Myocyte (in vitro differentiated cells): ENCODE measurements at regions not wholly inside any gene's neighbourhood (a gene's known extent, or its start where the extent isn't known, plus 50 kb on each side); places are given as distances from the start of the nearest gene placed in this dataset.

Experiments
- DNase-seq: peaks from one replicate; pipeline ENCODE4 v3.0.0-alpha.2; 2012; ENCODE audit warnings: low read depth

DNA sequence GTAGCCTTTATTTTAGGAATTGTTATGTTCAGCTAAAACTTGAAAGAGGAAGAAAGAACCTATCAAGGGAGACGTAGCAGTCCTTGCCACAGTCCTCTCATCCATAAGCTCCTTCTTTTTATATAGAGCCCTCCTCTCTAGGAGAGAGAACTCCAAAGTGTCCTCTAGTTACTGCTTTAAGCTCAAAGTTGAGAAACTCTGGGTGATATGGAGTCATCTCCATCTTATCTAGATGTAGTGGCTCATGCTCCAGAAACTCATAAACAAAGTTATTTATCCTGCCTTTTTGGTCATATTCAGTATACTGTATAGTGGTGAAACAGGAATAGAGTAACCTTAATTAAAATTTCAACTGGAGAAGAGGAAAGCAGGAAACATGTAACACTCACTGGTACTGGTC, 90.4 kb upstream of the ATF7IP start:
- DNase-seq: no peak

DNA sequence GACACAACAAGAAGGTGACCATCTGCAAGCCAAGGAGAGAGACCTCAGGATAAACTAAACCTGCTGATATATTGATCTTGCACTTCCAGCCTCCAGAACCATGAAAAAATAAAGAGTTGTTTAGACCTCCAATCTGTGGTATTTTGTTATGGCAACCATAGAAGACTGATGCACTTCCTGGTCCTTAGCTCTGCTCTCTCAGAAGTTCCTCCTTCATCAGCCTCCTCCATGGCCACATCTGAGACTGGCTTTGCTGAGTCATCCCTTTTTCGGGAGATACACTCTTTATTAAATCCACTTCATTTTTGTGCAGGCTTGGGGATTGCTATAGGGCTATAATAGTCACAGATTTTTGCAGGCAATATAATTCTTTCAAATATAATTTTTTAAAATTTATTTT, 89.6 kb upstream of the ATF7IP start:
- no peak for DNase-seq

DNA sequence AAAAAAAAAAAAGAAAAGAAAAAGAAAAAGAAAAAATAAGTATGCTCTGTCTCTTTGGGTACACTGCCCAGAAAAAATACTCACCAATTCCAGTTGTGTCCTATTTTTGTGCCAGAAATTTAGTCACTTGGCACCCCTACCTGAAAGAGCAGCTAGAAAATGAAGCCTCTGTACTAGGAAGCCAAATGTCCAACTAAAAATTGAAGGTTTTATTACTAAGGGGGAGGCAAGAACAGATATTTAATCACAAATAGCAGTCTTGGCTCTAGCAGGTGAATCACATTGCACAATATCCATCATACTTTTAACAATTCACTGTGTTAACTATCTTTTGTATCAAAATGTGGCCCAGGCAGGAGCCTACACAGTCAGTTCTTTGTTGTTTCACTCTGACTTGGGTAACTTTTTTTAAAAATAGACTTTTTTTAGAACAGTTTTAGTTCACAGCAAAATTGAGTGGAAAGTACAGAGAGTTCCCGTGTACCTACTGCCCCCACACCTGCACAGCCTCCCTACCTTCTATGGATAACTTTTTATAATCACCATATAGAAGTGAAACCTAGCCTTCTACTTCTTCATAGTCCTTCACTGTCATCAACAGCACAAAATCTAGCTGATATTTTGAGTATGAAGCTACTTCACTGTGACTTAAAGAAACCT, 87.1 kb upstream of the ATF7IP start:
- DNase-seq: no peak

DNA sequence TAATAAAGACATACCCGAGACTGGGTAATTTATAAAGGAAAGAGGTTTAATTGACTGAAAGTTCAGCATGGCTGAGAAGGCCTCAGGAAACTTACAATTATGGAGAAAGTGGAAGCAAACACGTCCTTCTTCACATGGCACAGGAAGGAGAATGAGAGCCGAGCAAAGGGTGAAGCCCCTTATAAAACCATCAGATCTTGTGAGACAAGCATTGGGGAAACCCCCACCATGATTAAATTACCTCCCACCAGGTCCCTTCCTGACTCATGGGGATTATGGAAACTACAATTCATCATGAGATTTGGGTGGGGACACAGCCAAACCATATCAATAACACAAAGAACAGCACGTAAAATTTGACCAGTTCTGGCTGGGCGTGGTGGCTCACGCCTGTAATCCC, 85.6 kb upstream of the ATF7IP start:
- DNase-seq: no peak

DNA sequence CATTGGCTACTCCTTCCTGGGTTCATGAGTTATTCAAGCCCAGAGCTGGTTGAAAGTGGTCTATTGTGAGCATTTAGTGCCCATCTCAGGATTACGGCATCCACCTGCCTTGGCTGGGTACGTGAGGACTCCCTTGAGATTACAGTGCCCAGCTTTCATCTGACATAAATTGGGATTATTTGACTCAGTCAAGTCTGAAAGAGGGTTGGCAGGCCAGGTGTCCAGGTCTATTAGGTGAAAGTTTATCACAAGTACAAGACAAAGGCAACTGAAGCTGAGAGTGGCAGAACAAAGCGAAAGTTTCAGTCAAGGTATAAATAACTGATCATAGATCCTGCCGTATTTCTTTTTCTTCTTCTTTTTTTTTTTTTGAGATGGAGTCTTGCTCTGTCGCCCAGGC, 84.6 kb upstream of the ATF7IP start:
- DNase-seq: no peak

DNA sequence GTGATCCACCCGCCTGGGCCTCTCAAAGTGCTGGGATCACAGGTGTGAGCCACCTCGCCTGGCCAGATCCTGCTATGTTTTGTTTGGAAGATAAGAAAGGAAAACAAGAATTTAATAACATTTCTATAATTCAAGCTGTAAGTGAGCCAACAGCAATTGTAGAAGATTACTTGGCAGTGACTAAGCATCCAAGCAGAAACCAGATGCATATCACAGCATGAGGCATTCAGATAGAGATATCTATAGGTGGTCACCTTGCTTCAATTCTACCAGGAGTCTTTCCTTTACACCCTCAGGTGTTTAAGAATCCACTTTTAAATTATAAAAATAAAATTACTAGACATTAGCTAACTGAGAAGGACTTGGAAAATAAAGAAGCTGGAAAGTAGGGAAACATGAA, 83.9 kb upstream of the ATF7IP start:
- no peak for DNase-seq

DNA sequence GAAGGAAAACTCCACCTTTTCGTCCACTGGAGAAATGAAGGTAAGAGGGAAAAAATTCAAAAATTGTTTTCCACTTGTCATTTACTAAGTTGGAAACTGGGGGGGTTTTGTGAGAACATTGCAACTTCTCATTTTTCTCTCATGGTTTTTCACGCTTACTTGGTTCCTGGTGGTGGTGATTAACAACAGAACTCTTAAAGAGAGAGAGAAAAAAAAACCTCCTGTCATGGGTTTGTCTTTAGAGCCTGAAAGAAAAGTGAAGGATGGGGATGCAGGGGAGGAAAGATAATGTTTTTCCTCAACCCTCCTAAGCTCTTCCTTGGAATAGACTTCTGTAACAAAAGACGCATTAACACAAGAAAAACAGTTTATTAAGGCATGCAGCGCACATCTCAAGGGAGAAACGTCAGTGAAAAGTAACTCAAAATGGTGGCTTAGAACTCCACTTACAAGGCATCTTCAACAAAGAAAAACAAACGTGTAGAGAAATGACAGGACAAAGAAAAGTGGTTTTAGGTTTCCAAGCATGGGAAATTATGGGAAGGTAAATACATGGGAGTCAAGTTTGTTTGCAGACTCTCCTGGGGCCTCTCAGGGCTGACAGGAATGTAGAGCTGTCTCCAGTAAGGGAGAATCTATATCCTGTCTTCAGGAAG, 81.9 kb upstream of the ATF7IP start:
- no peak for DNase-seq

DNA sequence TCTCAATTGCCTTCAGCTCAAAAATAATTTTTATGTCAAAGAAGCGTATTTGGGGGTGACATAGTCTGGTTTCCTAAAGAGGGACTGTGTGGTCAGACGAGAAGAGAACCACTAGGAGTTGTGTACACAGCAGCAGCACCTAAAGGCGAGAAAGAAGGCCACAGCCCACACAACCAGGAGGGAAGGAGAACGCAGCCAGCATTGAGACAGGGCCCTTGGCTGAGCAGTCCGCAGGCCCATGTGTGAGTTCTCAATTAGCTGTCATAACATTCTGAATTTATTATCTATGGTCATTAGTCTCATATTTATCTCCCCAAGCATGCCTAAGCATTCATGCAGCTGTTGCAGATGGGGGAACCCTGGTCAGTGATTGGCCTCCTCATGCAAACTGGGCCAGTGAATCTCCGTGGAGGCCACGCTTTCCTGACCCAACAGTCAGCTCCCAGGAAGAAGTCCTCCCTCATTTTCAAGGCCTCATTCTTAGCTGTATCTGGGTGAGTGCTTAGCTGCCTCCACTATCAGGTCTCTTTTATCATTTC, 81.2 kb upstream of the ATF7IP start:
- DNase-seq: peak; percentile 53

DNA sequence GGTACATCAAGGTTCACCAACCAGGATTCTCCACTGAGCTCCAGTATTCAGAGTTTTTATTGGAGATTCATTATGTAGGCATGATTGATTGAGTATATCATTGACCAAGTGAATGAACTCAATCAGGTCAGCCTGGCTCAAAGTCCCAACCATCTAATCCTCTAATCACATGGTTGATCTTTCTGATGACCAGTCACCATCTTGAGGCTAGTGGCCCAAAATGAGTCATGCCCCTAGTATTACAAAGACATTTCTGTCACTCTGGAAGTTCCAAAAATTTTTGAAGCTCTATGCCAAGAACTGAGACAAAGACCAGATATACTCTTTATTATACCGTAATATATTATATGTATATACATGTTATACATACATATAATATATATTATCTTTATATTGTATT, 75.9 kb upstream of the ATF7IP start:
- DNase-seq: peak; percentile 45

DNA sequence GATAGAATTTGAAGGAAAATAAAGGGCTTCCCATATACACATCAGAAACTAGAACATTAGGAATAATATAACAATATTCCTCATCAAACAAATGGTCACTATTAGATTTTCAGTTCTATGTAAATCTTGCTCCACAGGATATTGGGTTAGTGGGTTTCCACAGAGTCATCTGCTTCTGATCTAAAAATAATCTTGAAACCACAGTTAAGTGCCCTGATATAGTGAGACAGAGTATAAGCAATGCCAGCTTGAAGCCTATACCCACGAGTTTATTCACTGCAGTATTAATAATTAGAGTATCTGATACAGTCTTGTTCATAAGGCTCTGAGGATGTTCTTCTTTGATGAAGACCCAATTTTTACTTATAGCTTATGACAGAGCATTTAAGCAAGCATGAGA, 74.5 kb upstream of the ATF7IP start:
- peak; percentile 54 for DNase-seq

DNA sequence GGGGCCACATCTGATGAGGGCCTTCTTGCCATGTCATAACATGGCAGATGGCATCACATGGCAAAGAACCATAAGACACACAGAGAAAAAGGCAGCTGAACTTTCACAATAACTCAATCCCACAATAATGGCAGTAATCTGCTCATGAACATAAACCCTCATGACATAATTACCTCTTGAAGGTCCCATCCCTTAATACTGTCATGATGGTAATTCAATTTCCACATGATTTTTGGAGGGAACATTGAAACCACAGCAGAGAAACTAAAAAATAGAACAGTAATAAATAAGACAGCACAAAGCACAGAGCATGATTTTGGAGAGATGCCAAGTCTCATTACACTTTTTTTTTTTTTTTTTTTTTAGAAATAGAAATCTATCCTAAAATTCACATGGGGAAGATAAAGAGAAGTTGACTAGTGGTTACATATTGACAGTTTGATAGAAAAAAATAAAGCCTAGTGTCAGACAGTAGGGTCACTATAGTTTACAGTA, 61.8 kb upstream of the ATF7IP start:
- peak; percentile 18 for DNase-seq

DNA sequence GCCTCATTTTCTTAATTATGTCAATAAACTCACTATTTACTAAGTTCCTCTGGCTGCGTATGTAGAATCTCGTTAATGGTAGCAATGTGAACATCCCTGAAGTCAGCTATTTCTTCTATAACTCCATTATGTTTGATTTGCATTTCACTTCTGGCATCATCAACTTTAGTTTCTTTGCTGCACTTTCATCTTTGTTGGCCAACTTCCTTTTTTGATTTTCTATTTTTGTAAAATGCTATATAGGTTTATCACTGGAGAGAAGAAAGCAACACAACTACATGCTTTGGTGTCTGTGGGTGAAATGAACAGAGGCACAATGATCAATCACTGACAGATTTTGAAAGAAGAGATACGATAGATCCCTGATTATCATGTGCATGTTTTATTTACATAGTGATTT, 58.5 kb upstream of the ATF7IP start:
- DNase-seq: no peak

DNA sequence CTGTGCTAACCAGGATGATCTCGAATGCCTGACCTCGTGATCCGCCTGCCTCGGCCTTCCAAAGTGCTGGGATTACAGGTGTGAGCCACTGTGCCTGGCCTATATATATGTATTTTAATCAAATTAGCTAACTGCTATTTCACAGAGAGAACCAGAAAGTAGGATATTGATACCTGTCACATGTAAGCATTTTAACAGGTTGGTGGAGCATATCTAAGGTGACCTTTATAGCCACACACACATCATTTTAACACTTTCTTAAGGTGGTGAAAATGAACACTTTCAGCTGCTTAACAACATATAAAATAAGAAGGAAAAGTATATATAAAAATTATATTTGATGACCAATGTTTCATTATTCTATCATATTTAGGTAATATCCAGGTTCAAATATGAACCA, 57.0 kb upstream of the ATF7IP start:
- no peak for DNase-seq

DNA sequence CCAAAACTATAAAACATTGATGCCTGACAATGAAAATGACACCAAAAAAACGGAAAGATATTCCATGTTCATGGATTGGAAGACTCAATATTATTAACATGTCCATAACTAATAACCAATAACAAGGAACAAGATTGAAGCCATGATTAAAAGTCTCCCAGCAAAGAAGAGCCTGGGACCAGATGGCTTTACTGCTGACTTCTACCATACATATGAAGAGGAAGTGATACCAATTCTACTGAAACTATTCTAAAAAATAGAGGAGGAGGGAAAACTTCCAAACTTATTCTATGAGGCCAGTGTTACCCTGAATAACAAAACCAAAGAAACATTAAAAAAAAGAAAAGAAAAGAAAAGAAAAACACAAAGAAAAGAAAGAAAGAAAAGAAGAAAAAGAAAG, 54.6 kb upstream of the ATF7IP start:
- no peak for DNase-seq

DNA sequence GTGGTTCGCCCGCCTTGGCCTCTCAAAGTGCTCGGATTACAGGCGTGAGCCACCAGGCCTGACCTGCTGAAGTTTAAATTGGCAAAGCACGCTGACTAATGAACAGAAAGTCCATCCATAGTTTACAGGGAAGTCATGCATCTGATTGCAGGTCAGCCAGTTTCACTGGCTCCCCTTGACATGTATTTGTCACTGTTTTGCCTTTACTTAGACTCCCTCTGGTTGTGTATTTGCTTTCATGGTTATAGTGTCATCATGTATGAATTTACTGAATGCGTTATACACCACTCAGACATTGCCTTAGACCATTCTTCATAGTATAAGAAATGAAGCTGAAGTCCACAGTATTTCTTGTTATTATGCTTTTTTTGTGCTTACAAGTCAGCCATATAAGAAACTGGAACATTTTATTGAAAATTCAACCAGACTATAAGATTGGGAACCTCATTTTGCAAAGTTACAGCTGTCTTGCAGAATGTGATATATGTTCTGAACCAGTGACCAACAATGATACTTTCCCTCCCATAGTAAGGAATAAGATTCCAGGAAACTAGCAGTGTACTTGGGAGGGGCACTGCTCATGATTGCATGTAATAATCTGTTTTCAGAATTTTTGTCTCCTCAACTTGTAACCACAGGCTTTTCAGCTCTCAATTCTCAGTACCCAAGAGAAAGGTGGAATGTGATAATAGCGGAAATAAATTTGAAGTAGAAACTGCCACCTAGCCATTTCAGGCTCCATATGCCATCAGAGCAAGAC, 51.9 kb upstream of the ATF7IP start:
- no peak for DNase-seq

DNA sequence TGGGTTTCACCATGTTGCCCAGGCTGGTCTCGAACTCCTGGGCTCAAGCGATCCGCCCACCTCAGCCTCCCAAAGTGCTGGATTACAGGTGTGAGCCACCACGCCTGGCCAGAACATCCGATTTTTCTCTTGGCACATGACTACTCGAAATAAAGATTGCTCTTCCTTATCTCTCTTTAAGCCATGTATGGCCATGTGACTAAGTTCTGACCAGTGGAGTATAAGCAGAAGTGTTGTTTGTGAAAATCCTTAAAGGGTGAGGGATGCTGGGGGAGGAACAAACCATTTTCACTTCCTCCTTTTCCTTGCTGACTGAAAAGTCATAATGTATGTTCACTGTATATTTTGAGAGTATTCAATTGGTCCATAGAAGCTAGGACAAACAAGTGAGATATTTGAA, 50.7 kb upstream of the ATF7IP start:
- no peak for DNase-seq

DNA sequence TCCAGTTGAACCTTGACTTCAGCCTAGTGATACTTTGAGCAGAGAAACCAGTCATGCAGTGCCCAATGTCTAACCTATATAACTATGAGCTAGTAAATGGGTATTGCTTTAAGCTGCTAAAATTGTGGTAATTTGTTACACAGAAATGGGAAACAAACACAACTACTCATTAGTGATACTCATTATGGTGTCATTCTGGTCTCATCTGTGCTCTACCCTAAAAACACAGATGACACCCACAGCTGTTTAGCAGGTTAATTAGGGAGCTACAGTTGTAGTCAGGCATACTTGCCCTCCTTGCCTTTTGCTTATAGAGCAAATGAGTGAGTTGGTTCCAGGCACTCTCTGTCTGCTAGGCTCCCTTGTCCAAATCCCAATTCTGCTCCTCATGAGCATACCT, 50.0 kb upstream of the ATF7IP start:
- no peak for DNase-seq
